Astrocyte of the cerebellum (primary cell): ENCODE measurements at regions not wholly inside any gene's neighbourhood (a gene's known extent, or its start where the extent isn't known, plus 50 kb on each side); places are given as distances from the start of the nearest gene placed in this dataset.

Experiments used
- DNase-seq: peaks from one replicate; pipeline ENCODE4 v3.0.0-alpha.2; 2011; ENCODE audit warnings: low read depth
- H3K4me3 ChIP-seq: 2 replicates; pipeline ENCODE4 v1.5.1; 2011; ENCODE audit warnings: mild to moderate bottlenecking, low read depth, low read length, moderate library complexity
- CTCF ChIP-seq: IDR thresholded peaks from 2 replicates; pipeline ENCODE4 v1.5.1; 2012; ENCODE audit warnings: low read length, low read depth, moderate library complexity, mild to moderate bottlenecking; ENCODE audit errors: missing control alignments
- in situ Hi-C: cut with HindIII; loops from 2 replicates; pipeline ENCODE4 v1.10.0; 2017; ENCODE audit warnings: low sequenced_read_pairs

DNA sequence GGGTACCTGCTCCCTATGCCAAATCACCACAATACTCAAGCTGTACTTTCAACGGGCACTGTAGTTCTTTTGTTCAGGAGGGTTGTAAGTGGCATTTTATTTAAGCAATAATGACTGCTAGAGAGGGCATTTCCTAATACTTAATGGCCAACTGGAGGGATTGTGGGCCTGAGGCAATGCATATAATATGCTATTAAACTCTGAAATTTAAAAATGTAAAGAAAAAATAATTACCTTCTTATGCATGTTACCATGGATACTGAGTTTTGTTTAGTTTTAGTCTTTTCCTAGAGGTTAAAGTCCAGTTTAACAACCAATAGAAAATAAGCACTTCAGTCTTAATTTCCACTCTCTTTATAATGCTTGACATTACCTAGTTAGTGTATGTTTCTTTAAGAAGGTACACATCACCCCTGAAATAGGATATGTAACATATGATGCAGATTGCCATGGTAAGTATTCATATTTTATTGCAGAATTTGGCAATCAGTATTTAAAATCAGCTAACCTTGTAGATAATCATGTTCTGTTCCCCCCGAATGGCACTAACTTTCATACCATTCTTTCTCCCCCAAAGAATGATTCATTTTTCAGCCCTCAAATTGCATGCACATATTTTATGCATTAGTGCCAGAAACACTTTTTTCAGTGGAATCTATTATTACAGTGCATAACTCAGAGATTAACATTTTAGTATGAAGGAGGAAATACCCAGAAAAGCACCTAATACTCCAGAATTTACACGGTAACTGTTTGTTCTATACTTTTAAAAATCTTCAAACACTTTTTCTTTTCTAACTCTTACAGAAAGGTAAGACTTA lies 90.3 kb upstream of the ZNF438 start:
- in situ Hi-C loops: no loop called here
- TF ChIP-seq CTCF: no peak
- DNase-seq: no peak
- H3K4me3 ChIP-seq: no peak overlapping the region

- DNase-seq: no peak
- H3K4me3 ChIP-seq: no peak overlapping the region
- in situ Hi-C loops: no loop called here
- no peak for TF ChIP-seq CTCF
Observed at GRCh38 chr10:31123946-31124345, 92.3 kb upstream of the ZNF438 start.

GRCh38 chr10:31124852-31125251 lies 93.2 kb upstream of the ZNF438 start:
- DNase-seq: no peak
- no peak for TF ChIP-seq CTCF
- in situ Hi-C loops: no loop called here
- H3K4me3 ChIP-seq: no peak overlapping the region

- in situ Hi-C loops: no loop called here
- TF ChIP-seq CTCF: no peak
- no peak overlapping the region for H3K4me3 ChIP-seq
- no peak for DNase-seq
Observed at GRCh38 chr10:31125789-31126188, 94.1 kb upstream of the ZNF438 start.

GRCh38 chr10:31126593-31126992 lies 94.9 kb upstream of the ZNF438 start:
- H3K4me3 ChIP-seq: no peak overlapping the region
- in situ Hi-C loops: no loop called here
- TF ChIP-seq CTCF: no peak
- no peak for DNase-seq

GRCh38 chr10:31128536-31128935 lies 96.9 kb upstream of the ZNF438 start:
- no peak for TF ChIP-seq CTCF
- no peak overlapping the region for H3K4me3 ChIP-seq
- DNase-seq: no peak
- in situ Hi-C loops: no loop called here
